B cell (primary cell): ENCODE measurements at regions not wholly inside any gene's neighbourhood (a gene's known extent, or its start where the extent isn't known, plus 50 kb on each side); places are given as distances from the start of the nearest gene placed in this dataset.

Experiments
- ATAC-seq: fragments of 200-7000 bp; cut with Tn5 transposase; one replicate; pipeline ENCODE4 v1.10.0; 2021; ENCODE audit warnings: low read depth, mild to moderate bottlenecking, moderate number of reproducible peaks, moderate library complexity
- CTCF ChIA-PET: fragments of 350-600 bp; sonication (Branson Sonifier 250); formaldehyde crosslinking; loops from one replicate; lab custom pipeline; 2021; ENCODE audit warnings: antibody characterized with exemption, inconsistent platforms; lab: Charles Lee
- POLR2A ChIA-PET: fragments of 350-600 bp; sonication (Branson Sonifier 250); formaldehyde crosslinking; loops from one replicate; lab custom pipeline; 2021; ENCODE audit warnings: antibody characterized with exemption; lab: Charles Lee
- DNase-seq: peaks from one replicate; pipeline ENCODE4 v3.0.0; 2013
- H2AFZ ChIP-seq: 2 replicates; pipeline ENCODE4 v1.6.1; 2012; ENCODE audit warnings: mild to moderate bottlenecking, low read depth, low read length; ENCODE audit not compliant: insufficient read depth, poor library complexity, severe bottlenecking
- H3K27ac ChIP-seq, 2 donors: 1 replicate in 1 of 2; 2 replicates in 1 of 2; pipeline ENCODE4 v1.5.1; 2012 to 2013; ENCODE audit warnings: low read length in 2 of 2, mild to moderate bottlenecking in 2 of 2, moderate library complexity in 1 of 2
- H3K27me3 ChIP-seq, 4 experiments: fragments of 200-600 bp in 1 of 4; sonication (generic) in 1 of 4; replicated peaks in 1 of 4; 1 replicate in 2 of 4; 2 replicates in 2 of 4; pipeline versions ENCODE4 v1.6.1 to v1.7.0; 2013 to 2016; ENCODE audit warnings: low read length in 3 of 4, mild to moderate bottlenecking in 2 of 4, mixed read lengths in 1 of 4, moderate library complexity in 1 of 4; ENCODE audit not compliant: insufficient read depth in 4 of 4, control insufficient read depth in 3 of 4; ENCODE audit errors: control extremely low read depth in 1 of 4
- H3K36me3 ChIP-seq, 2 experiments: replicated peaks in 1 of 2; 1 replicate in 1 of 2; 2 replicates in 1 of 2; pipeline versions ENCODE4 v1.6.1 to v1.7.1; 2013; ENCODE audit warnings: low read length in 1 of 2; ENCODE audit not compliant: insufficient read depth in 2 of 2, control insufficient read depth in 1 of 2; ENCODE audit errors: control extremely low read depth in 1 of 2, extremely low read depth in 1 of 2
- H3K4me1 ChIP-seq, 2 donors: fragments of 200-600 bp in 1 of 2; sonication (generic) in 1 of 2; 1 replicate in 1 of 2; 2 replicates in 1 of 2; pipeline versions ENCODE4 v1.5.1 to v1.6.1; 2013 to 2017; ENCODE audit warnings: low read length in 2 of 2; ENCODE audit not compliant: control insufficient read depth in 2 of 2, insufficient read depth in 2 of 2
- H3K4me2 ChIP-seq: replicated peaks from 2 replicates; pipeline ENCODE3; 2012; ENCODE audit warnings: mild to moderate bottlenecking, low read depth, low read length; ENCODE audit not compliant: poor library complexity, severe bottlenecking
- H3K4me3 ChIP-seq, 5 experiments: fragments of 200-600 bp in 1 of 5; sonication (generic) in 1 of 5; 1 replicate in 3 of 5; 2 replicates in 2 of 5; pipeline versions ENCODE4 v1.5.1 to v1.7.0; 2011 to 2016; ENCODE audit warnings: low read length in 4 of 5, mild to moderate bottlenecking in 4 of 5, low read depth in 2 of 5, control low read depth in 1 of 5, moderate library complexity in 1 of 5; ENCODE audit not compliant: insufficient read depth in 1 of 5; ENCODE audit errors: control extremely low read depth in 1 of 5, extremely low read depth in 1 of 5
- H3K79me2 ChIP-seq: fragments of 200-600 bp; sonication (generic); one replicate; pipeline ENCODE4 v1.6.0; 2016; ENCODE audit warnings: low read length; ENCODE audit not compliant: control insufficient read depth, insufficient read depth
- H3K9ac ChIP-seq: fragments of 200-600 bp; sonication (generic); 2 replicates; pipeline ENCODE4 v1.6.1; 2017; ENCODE audit warnings: mild to moderate bottlenecking, low read length, moderate library complexity
- H3K9me3 ChIP-seq, 3 donors: one replicate each; pipeline versions ENCODE4 v1.6.1 to v1.7.1; 2013; ENCODE audit warnings: low read length in 2 of 3; ENCODE audit not compliant: control insufficient read depth in 2 of 3, insufficient read depth in 1 of 3; ENCODE audit errors: control extremely low read depth in 1 of 3
- H4K20me1 ChIP-seq: 2 replicates; pipeline ENCODE4 v1.6.0; 2012; ENCODE audit warnings: mild to moderate bottlenecking, low read length; ENCODE audit not compliant: insufficient read depth, control insufficient read depth, poor library complexity, severe bottlenecking
- H3K27ac Mint-ChIP-seq: one replicate; pipeline ENCODE4 v1.8.0; 2021; ENCODE audit warnings: mixed read lengths
- H3K27me3 Mint-ChIP-seq: one replicate; pipeline ENCODE4 v1.8.0; 2021; ENCODE audit warnings: mixed read lengths
- H3K4me1 Mint-ChIP-seq: one replicate; pipeline ENCODE4 v1.8.0; 2021; ENCODE audit warnings: mixed read lengths
- H3K4me3 Mint-ChIP-seq: one replicate; pipeline ENCODE4 v1.8.0; 2021; ENCODE audit warnings: mixed read lengths
- H3K9me3 Mint-ChIP-seq: one replicate; pipeline ENCODE4 v1.8.0; 2022; ENCODE audit warnings: mixed read lengths; ENCODE audit not compliant: insufficient read depth
- CTCF ChIP-seq: fragments of 200-600 bp; IDR thresholded peaks from one replicate; pipeline ENCODE4 v1.8.0; 2022; ENCODE audit warnings: antibody characterized with exemption, mild to moderate bottlenecking
- EZH2 ChIP-seq: IDR thresholded peaks from 2 replicates; pipeline ENCODE4 v1.6.1; 2012; ENCODE audit warnings: borderline replicate concordance, low read depth, mild to moderate bottlenecking, moderate library complexity, low read length; ENCODE audit not compliant: insufficient read depth, poor library complexity, severe bottlenecking
- WGBS: methylation state at CpG from one replicate; pipeline ENCODE4 v1.1.5; 2013; ENCODE audit warnings: missing lambda C conversion rate; ENCODE audit not compliant: insufficient coverage; 5-methylcytosine and 5-hydroxymethylcytosine counted together
- intact Hi-C: fragments of 100-400 bp; cut with micrococcal nuclease; formaldehyde crosslinking; loops from one replicate; pipeline ENCODE4 v1.10.0; 2022

GRCh38 chr4:4619821-4620220 lies 78.0 kb upstream of the STX18 start:
- CTCF ChIA-PET, result interaction anchor here (1.1 kb wide), 1 partner anchor 44 kb away, joined by 3 read pairs; no protein-coding TSS in a partner anchor

GRCh38 chr4:4618847-4619246 lies 77.0 kb upstream of the STX18 start:
- H3K36me3 ChIP-seq, result no peaks in the 10 kb centered on the region
- H3K4me3 Mint-ChIP-seq, result no peak overlapping the region
- H2AFZ ChIP-seq, result no peak overlapping the region
- intact Hi-C loops, result no loop called here
- no peaks in the 10 kb centered on the region for H3K4me1 ChIP-seq
- DNase-seq (no peak), ATAC-seq (no peak)
- H3K27me3 ChIP-seq, result no peaks in the 10 kb centered on the region
- WGBS, result no CpG with 5 or more reads among the region's 1 CpG
- no peak overlapping the region for H3K4me3 ChIP-seq
- no peaks in the 10 kb centered on the region for H3K79me2 ChIP-seq
- CTCF ChIA-PET, result interaction anchor here (1.1 kb wide), 1 partner anchor 43 kb away, joined by 3 read pairs; no protein-coding TSS in a partner anchor
- H4K20me1 ChIP-seq, result no peaks in the 10 kb centered on the region
- H3K27ac Mint-ChIP-seq, result no peak overlapping the region
- POLR2A ChIA-PET, result no interaction called here
- no peak overlapping the region for H3K9ac ChIP-seq
- no peaks in the 10 kb centered on the region for H3K4me1 Mint-ChIP-seq
- H3K27ac ChIP-seq, result no peak overlapping the region
- H3K27me3 Mint-ChIP-seq, result no peaks in the 10 kb centered on the region
- no peak for TF ChIP-seq CTCF
- TF ChIP-seq EZH2, result no peak
- peaks cover 0 to 16% (median 2%) of the 10 kb centered on the region in 3 donors for H3K9me3 ChIP-seq
- no peak overlapping the region for H3K4me2 ChIP-seq
- no peaks in the 10 kb centered on the region for H3K9me3 Mint-ChIP-seq

More at GRCh38 chr4:4619821-4620220, 78.0 kb upstream of the STX18 start:
- POLR2A ChIA-PET, result no interaction called here
- no peak overlapping the region for H3K9ac ChIP-seq
- no peak overlapping the region for H3K4me2 ChIP-seq
- Mint-ChIP-seq H3K4me3 (no peak overlapping the region), H3K27me3 (no peaks in the 10 kb centered on the region), H3K27ac (no peak overlapping the region), H3K4me1 (no peaks in the 10 kb centered on the region), H3K9me3 (no peaks in the 10 kb centered on the region)
- no peaks in the 10 kb centered on the region for H3K79me2 ChIP-seq
- DNase-seq (no peak), ATAC-seq (no peak)
- intact Hi-C loops, result no loop called here
- H3K27ac ChIP-seq, result no peak overlapping the region
- 100% methylated on average over 3 of the region's 5 CpGs for WGBS
- no peak overlapping the region for H2AFZ ChIP-seq
- no peaks in the 10 kb centered on the region for H3K4me1 ChIP-seq
- H3K4me3 ChIP-seq, result no peak overlapping the region
- H4K20me1 ChIP-seq, result no peaks in the 10 kb centered on the region
- TF ChIP-seq EZH2 (no peak), CTCF (no peak)
- no peaks in the 10 kb centered on the region for H3K27me3 ChIP-seq
- H3K36me3 ChIP-seq, result no peaks in the 10 kb centered on the region
- peaks cover 0 to 16% (median 2%) of the 10 kb centered on the region in 3 donors for H3K9me3 ChIP-seq
